GM18858 (cell line): ENCODE measurements at regions not wholly inside any gene's neighbourhood (a gene's known extent, or its start where the extent isn't known, plus 50 kb on each side); places are given as distances from the start of the nearest gene placed in this dataset.

Source experiments
- ATAC-seq: cut with Tn5 transposase; IDR thresholded peaks from one replicate; pipeline ENCODE4 v1.9.1; 2021; ENCODE audit not compliant: unreplicated experiment

GRCh38 chr3:150074697-150075416, 104.2 kb upstream of the PFN2 start:
- peak; percentile 51 for ATAC-seq

- peak; percentile 50 for ATAC-seq
These were observed 103.6 kb upstream of the PFN2 start for GRCh38 chr3:150074277-150074676.

- no peak for ATAC-seq
These were observed 102.8 kb upstream of the PFN2 start for GRCh38 chr3:150073513-150073912.

- no peak for ATAC-seq
These were observed 102.3 kb upstream of the PFN2 start for GRCh38 chr3:150073031-150073430.

GRCh38 chr3:150072576-150072975, 101.9 kb upstream of the PFN2 start:
- no peak for ATAC-seq

GRCh38 chr3:150070271-150070670, 99.6 kb upstream of the PFN2 start:
- ATAC-seq = no peak

- no peak for ATAC-seq
These were observed 98.9 kb upstream of the PFN2 start for GRCh38 chr3:150069633-150070032.

- ATAC-seq = no peak
These were observed 98.4 kb upstream of the PFN2 start for GRCh38 chr3:150069154-150069527.

GRCh38 chr3:150068440-150069153, 97.9 kb upstream of the PFN2 start:
- ATAC-seq = no peak

- ATAC-seq = no peak
These were observed 96.9 kb upstream of the PFN2 start for GRCh38 chr3:150067561-150067960.

- no peak for ATAC-seq
These were observed 94.3 kb upstream of the PFN2 start for GRCh38 chr3:150064971-150065370.

GRCh38 chr3:150063237-150063636, 92.5 kb upstream of the PFN2 start:
- no peak for ATAC-seq

GRCh38 chr3:150062492-150062891, 91.8 kb upstream of the PFN2 start:
- ATAC-seq = no peak

GRCh38 chr3:150061288-150062024, 90.8 kb upstream of the PFN2 start:
- ATAC-seq = no peak

- no peak for ATAC-seq
These were observed 89.0 kb upstream of the PFN2 start for GRCh38 chr3:150059729-150060128.

GRCh38 chr3:150059241-150059640, 88.5 kb upstream of the PFN2 start:
- ATAC-seq = no peak

GRCh38 chr3:150057227-150057626, 86.5 kb upstream of the PFN2 start:
- no peak for ATAC-seq

GRCh38 chr3:150055332-150055731, 84.6 kb upstream of the PFN2 start:
- ATAC-seq = no peak

- ATAC-seq = no peak
These were observed 83.9 kb upstream of the PFN2 start for GRCh38 chr3:150054635-150055034.

- no peak for ATAC-seq
These were observed 79.8 kb upstream of the PFN2 start for GRCh38 chr3:150050510-150050909.

GRCh38 chr3:150049317-150049716, 78.6 kb upstream of the PFN2 start:
- ATAC-seq = no peak

GRCh38 chr3:150041877-150042276, 71.2 kb upstream of the PFN2 start:
- no peak for ATAC-seq
